C4-2B (cell line): ENCODE measurements at regions not wholly inside any gene's neighbourhood (a gene's known extent, or its start where the extent isn't known, plus 50 kb on each side); places are given as distances from the start of the nearest gene placed in this dataset.

ENCODE experiments used
- ZFX ChIP-seq: fragments of 450-650 bp; IDR thresholded peaks from 2 replicates; pipeline ENCODE4 v1.6.1; 2017
- TF ChIP-seq, protein P1 (sequence below): fragments of 450-650 bp; conservative IDR thresholded peaks from 2 replicates; pipeline ENCODE4 v1.5.1; 2017; ENCODE audit warnings: mild to moderate bottlenecking

DNA sequence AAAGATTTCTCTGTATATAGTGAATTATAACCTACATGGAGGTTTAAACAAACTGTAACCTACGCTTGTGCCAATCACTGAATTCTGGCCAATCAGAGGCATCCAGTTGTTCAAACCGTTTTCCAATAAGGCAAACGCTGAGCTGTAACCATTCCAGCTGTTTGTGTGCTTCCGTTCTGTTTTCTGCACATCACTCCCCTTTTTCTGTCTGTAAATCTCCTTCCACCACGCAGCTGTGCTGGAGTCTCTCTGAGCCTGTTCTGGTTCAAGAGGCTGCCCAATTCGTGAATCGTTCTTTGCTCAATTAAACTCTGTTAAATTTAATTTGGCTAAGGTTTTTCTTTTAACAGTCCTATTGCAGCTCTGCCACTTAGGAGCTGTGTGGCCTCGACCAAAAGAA lies 552.5 kb downstream of the FGF9 start:
- TF ChIP-seq, protein P1, sequence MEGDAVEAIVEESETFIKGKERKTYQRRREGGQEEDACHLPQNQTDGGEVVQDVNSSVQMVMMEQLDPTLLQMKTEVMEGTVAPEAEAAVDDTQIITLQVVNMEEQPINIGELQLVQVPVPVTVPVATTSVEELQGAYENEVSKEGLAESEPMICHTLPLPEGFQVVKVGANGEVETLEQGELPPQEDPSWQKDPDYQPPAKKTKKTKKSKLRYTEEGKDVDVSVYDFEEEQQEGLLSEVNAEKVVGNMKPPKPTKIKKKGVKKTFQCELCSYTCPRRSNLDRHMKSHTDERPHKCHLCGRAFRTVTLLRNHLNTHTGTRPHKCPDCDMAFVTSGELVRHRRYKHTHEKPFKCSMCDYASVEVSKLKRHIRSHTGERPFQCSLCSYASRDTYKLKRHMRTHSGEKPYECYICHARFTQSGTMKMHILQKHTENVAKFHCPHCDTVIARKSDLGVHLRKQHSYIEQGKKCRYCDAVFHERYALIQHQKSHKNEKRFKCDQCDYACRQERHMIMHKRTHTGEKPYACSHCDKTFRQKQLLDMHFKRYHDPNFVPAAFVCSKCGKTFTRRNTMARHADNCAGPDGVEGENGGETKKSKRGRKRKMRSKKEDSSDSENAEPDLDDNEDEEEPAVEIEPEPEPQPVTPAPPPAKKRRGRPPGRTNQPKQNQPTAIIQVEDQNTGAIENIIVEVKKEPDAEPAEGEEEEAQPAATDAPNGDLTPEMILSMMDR: no peak
- TF ChIP-seq ZFX: no peak
